ENCODE measurements at regions not wholly inside any gene's neighbourhood (a gene's known extent, or its start where the extent isn't known, plus 50 kb on each side); places are given as distances from the start of the nearest gene placed in this dataset.

DNA sequence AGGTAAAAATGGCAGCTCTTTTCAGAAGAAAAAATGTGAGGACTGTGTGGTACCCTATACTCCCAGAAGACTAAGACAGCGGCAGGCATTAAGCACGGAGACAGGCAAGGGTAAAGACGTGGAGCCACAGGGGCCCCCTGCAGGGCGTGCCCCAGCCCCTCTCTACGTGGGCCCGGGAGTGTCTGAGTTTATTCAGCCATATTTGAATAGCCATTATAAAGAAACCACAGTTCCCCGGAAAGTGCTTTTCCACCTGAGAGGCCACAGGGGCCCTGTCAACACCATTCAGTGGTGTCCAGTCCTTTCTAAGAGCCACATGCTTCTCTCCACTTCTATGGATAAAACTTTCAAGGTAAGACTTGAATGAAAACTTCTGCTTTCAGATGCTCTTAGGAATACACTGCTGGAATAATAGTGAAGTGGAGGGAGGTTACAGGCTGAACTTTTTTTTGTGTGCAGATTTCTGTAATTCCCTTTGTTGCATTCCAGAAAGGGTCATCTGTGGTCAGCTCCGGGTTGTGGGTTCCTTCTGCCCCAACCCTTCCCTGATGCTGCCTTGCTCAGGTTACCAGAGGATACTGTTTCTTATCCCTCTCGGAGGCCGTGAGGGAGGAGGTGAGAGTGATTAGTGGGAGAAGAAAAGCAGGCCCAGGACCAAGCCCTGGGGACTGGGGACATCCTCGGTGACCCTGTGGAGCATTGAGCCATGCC, 58.4 kb downstream of the SLC25A47 start:
- in situ Hi-C loops (cut with MboI; ENCODE audit: low sequenced_read_pairs) = loop anchor here (5.0 kb wide), 1 partner anchor 266 kb away; no protein-coding TSS in a partner anchor
- no peak for DNase-seq (ENCODE audit: low spot score in 2 of 2)
- Histone ChIP-seq H3K9me3 (no peaks in the 10 kb centered on the region), H3K27me3 (ENCODE audit: low read depth) (no peaks in the 10 kb centered on the region), H3K4me3 (no peak overlapping the region), H3K4me1 (peaks cover 10% of the 10 kb centered on the region), H3K36me3 (replicated peaks) (peaks cover 5% of the 10 kb centered on the region; the same call in 1 of the 2 replicates)

DNA sequence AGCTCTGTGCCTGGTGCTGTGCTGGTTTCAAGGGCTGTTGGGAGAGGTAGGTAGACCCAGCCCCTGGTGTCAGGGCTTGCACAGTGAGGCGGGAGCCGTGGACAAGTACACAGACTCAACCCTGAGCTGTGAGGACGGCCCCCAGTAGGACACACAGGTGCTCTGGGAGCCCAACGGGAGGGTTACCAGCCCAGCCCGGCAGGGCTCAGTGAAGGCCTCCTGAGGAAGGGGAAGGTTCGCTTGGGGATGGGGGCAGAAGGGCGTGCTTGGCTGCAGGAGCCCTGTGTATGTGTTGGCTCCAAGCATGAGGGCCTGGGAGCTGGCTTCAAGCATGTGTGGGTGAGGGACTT, 58.9 kb downstream of the SLC25A47 start:
- Histone ChIP-seq H3K9me3 (no peaks in the 10 kb centered on the region), H3K27me3 (ENCODE audit: low read depth) (no peaks in the 10 kb centered on the region), H3K4me3 (no peak overlapping the region), H3K4me1 (peaks cover 9% of the 10 kb centered on the region), H3K36me3 (replicated peaks) (peaks cover 5% of the 10 kb centered on the region; the same call in 1 of the 2 replicates)
- DNase-seq (ENCODE audit: low spot score in 2 of 2) = no peak
- in situ Hi-C loops (cut with MboI; ENCODE audit: low sequenced_read_pairs) = loop anchor here (5.0 kb wide), 1 partner anchor 265 kb away; no protein-coding TSS in a partner anchor

DNA sequence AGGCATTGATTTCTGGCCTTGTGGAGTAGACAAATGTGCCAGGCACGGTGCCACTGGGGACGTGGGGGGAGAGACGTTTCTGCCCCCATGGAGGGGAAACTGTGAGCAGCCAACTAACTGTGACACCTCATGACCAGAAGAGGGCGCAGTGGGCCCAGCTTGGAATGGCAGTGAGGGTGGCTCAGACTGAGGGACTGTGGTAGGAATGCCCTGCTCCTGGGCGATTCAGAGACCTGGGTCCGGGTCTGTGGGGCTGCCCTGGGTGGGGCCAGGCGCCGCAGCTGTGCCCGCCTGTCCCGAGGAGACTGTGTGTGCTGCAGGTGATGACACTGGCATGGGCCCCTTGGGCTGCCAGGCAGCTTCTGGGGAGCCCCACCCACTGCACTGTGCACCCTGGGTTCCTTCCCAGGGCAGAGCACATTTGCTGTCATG, 60.6 kb downstream of the SLC25A47 start:
- in situ Hi-C loops (cut with MboI; ENCODE audit: low sequenced_read_pairs) = loop anchor here (5.0 kb wide), 1 partner anchor 264 kb away; no protein-coding TSS in a partner anchor
- peaks cover 5% of the 10 kb centered on the region; the same call in 1 of the 2 replicates for H3K36me3 ChIP-seq (replicated peaks)
- peak; percentile 53 to 80 for DNase-seq (ENCODE audit: low spot score in 2 of 2)
- H3K4me1 ChIP-seq = peaks cover 4% of the 10 kb centered on the region
- H3K27me3 ChIP-seq (ENCODE audit: low read depth) = no peaks in the 10 kb centered on the region
- H3K4me3 ChIP-seq = no peak overlapping the region
- H3K9me3 ChIP-seq = no peaks in the 10 kb centered on the region

DNA sequence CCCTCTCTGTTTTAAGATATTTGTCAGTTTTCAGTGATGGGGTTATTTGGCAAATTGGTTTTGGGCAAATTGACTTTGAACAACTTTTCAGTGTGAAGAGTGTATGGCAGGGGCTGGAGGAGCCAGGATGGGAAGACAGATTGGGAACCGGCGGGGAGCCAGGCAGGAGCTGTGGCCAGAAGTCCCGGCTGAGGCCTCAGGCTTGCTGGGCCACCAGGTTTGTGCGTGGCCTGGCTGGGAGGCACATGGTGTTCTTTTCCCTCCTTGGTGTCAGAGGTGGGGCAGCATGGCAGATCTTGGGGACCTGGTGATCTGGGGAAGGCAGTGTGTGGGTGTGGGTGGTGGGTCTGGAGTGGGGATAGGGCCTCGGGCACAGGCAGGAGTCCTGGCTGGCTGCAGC, 61.1 kb downstream of the SLC25A47 start:
- H3K36me3 ChIP-seq (replicated peaks) = peaks cover 5% of the 10 kb centered on the region; the same call in 1 of the 2 replicates
- H3K9me3 ChIP-seq = no peaks in the 10 kb centered on the region
- H3K4me3 ChIP-seq = no peak overlapping the region
- no peaks in the 10 kb centered on the region for H3K27me3 ChIP-seq (ENCODE audit: low read depth)
- peaks cover 4% of the 10 kb centered on the region for H3K4me1 ChIP-seq
- no peak for DNase-seq (ENCODE audit: low spot score in 2 of 2)
- in situ Hi-C loops (cut with MboI; ENCODE audit: low sequenced_read_pairs) = loop anchor here (5.0 kb wide), 1 partner anchor 263 kb away; no protein-coding TSS in a partner anchor

DNA sequence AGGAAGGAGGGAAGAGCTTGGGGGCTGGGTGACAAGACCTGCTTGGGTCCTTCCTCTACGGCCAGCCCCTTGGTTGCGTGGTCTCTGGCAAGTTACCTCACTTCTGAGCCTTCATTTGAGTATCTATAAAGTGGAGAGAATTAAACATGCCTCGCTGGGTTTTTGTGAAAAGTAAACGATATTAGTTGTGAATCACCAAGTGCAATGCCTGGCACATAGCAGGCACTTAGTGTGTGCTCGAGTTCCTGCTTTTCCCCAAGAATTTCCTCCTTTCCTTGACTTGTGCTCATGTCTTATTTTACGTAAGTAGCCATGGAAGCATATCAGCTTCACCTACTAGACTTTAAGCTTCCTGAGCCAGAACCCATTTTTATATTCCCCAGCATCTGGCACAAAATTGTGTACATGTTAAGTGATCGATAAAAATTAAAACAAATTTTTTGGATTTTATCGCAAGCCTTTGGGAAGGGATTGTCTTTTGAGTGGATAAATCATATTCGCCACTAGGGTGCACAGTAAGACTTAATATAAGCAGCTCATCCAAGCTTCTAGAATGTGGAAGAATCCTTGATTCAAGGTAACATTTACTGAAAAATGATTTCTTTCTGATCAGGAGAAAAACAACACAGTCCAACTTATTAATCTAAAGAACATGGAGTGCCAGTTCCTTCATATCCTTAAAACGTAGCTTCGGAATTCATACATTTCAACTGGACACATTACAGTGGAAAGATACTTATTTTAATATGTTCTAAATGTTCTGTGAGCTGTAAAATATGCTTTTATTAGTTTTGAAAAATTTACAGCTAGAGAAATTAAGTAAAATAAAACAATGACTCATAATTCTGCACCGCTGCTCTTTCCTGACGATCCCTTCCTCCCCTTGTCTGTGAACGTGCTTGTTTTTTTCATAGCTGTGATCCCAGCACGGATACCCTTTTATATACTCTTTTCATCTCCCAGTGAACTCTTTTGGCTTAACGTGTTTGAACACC, 62.0 kb downstream of the SLC25A47 start:
- H3K27me3 ChIP-seq (ENCODE audit: low read depth) = no peaks in the 10 kb centered on the region
- peaks cover 4% of the 10 kb centered on the region for H3K4me1 ChIP-seq
- H3K9me3 ChIP-seq = no peaks in the 10 kb centered on the region
- peak in 1 of 2 experiments; percentile 32 for DNase-seq (ENCODE audit: low spot score in 2 of 2)
- in situ Hi-C loops (cut with MboI; ENCODE audit: low sequenced_read_pairs) = loop anchor here (5.0 kb wide), 1 partner anchor 262 kb away; no protein-coding TSS in a partner anchor
- H3K36me3 ChIP-seq (replicated peaks) = peaks cover 5% of the 10 kb centered on the region; the same call in 1 of the 2 replicates
- H3K4me3 ChIP-seq = no peak overlapping the region

DNA sequence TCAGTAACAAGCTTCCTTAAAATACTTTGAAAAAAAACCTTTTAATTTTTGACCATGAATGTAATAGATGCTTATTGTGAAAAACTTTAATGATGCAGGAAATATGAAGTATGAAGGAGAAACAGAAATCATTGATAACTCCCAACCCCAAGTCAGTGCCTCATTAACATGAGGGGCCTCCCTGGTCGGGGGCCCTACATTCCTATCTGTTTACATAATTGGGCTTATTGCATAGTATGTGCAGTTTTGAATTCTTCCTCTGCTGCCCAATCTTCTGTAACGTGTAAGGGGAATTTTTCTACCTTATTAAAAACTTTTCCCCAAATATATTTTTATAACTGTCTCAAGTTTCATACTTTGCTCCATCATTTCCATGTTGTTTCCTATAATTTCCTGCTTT, 63.0 kb downstream of the SLC25A47 start:
- Histone ChIP-seq H3K9me3 (no peaks in the 10 kb centered on the region), H3K4me1 (peaks cover 4% of the 10 kb centered on the region), H3K4me3 (no peak overlapping the region), H3K36me3 (replicated peaks) (peaks cover 4% of the 10 kb centered on the region; the same call in 1 of the 2 replicates), H3K27me3 (ENCODE audit: low read depth) (no peaks in the 10 kb centered on the region)
- in situ Hi-C loops (cut with MboI; ENCODE audit: low sequenced_read_pairs) = no loop called here
- DNase-seq (ENCODE audit: low spot score in 2 of 2) = no peak

DNA sequence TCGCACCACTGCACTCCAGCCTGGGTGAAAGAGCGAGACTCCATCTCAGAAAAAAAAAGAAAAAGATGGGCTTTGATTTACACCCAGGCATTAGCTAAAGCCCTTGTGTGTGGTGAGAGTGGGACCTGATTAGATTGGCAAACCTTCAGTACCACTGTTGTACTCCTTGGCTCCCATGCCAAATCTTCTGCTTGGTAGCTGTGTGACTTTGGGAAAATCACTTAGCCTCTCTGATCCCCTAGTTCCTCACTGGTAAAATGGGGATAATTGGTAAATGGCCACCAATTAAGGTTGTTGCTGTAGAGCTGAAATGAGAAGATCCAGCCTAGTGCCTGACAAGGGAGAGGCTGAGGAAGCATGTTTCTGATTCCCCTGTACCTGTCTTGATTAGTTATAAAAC, 63.7 kb downstream of the SLC25A47 start:
- no peak overlapping the region for H3K4me3 ChIP-seq
- in situ Hi-C loops (cut with MboI; ENCODE audit: low sequenced_read_pairs) = no loop called here
- H3K9me3 ChIP-seq = no peaks in the 10 kb centered on the region
- no peak for DNase-seq (ENCODE audit: low spot score in 2 of 2)
- no peaks in the 10 kb centered on the region for H3K27me3 ChIP-seq (ENCODE audit: low read depth)
- no peaks in the 10 kb centered on the region for H3K36me3 ChIP-seq (replicated peaks)
- H3K4me1 ChIP-seq = peaks cover 7% of the 10 kb centered on the region

DNA sequence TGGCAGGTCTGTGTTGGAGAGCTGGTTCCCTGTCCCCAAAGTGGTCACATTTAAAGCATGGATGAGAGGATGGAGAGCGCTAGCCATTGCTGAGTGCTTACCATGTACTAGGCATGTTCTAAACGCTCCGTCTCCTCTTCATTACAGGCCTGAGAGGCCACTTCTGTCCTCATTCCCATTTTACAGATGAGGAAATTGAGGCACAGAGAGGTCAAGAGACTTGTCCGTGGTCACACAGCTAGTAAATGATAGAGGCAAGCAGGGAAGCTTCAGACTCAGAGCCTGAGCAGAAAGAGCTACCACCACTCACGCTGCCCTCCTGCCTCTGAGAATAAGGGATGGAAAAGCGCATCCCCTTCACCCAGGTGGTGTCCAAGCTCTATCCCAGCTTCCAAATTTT, 64.3 kb downstream of the SLC25A47 start:
- Histone ChIP-seq H3K4me3 (no peak overlapping the region), H3K4me1 (peaks cover 9% of the 10 kb centered on the region), H3K27me3 (ENCODE audit: low read depth) (no peaks in the 10 kb centered on the region), H3K9me3 (no peaks in the 10 kb centered on the region), H3K36me3 (replicated peaks) (no peaks in the 10 kb centered on the region)
- in situ Hi-C loops (cut with MboI; ENCODE audit: low sequenced_read_pairs) = no loop called here
- no peak for DNase-seq (ENCODE audit: low spot score in 2 of 2)

DNA sequence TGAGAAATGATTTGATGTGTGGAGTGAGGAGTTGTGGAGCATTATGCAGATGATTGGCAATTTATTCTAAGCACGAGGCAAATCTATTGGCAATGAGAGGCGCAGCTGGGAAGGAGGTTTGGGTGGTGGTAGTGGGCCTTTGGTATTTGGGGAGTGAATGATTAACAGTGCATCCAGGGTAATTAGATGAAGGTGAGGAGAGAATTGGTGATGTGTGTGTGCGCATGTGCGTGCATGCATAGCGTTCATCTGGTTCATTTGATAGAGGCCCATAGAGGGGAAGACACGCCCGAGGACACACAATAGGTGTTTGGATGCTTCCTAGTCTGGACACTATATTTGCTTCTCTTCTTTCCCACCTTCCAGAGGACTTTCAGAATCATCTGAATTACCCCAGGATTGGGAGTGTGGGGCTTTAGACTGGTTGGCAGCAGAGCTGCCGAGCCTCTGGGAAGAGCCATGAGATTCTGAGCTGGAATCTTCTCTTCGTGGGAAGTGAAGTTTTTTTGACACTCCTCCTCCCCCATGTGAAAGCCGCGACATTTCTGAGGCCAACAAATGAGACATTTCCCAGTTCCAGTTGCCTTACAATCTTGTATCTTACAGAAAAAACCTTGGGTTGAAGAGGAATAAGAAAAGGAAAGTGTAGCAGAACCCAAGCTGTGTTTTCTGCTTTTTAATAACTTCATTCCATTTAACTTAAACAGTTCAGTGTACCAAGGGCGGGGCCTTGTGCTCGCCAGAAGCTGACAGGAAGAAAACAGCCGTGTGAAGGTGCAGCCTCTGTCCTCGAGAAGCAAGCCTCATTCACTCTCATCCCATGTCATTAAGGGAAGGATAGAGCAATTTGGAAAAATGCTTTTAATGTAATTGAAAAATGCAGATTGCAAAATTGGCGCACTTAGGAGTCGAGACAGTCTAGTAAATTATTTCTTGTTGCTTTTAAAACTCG, 65.2 kb downstream of the SLC25A47 start:
- H3K4me3 ChIP-seq = no peak overlapping the region
- no peaks in the 10 kb centered on the region for H3K27me3 ChIP-seq (ENCODE audit: low read depth)
- DNase-seq (ENCODE audit: low spot score in 2 of 2) = no peak
- in situ Hi-C loops (cut with MboI; ENCODE audit: low sequenced_read_pairs) = no loop called here
- no peaks in the 10 kb centered on the region for H3K9me3 ChIP-seq
- no peaks in the 10 kb centered on the region for H3K36me3 ChIP-seq (replicated peaks)
- peaks cover 9% of the 10 kb centered on the region for H3K4me1 ChIP-seq

DNA sequence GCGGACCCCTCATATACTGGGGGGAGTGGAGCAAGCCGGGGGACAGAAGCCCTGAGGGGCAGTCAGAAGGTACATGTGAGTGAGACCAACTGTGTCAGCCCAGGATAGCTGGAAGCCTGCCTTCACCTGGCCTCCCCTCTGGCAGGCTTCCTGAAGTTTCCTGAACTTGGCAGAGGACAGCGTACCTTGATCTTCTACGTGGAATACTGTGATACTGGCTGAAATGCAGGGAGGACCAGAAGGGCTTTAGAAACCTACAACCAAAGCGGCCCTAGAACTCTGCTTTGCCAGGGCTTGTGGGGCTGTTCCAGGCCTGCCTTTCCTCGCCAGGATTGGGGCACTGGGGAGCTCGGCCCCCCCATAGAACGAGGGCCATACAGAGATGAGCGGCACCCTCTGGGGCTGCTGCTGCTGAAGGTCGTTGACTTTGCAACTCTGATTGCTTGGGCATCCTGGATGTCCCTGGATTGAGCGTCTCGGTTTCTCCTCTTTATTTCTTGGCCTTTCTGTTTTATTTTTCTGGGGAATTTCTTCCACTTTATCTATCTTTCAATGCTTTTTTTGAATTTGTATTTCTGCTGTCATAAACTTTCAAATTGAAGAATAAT, 66.5 kb downstream of the SLC25A47 start:
- Histone ChIP-seq H3K27me3 (ENCODE audit: low read depth) (no peaks in the 10 kb centered on the region), H3K9me3 (no peaks in the 10 kb centered on the region), H3K36me3 (replicated peaks) (no peaks in the 10 kb centered on the region), H3K4me3 (no peak overlapping the region), H3K4me1 (peaks cover 9% of the 10 kb centered on the region)
- DNase-seq (ENCODE audit: low spot score in 2 of 2) = no peak
- in situ Hi-C loops (cut with MboI; ENCODE audit: low sequenced_read_pairs) = no loop called here

DNA sequence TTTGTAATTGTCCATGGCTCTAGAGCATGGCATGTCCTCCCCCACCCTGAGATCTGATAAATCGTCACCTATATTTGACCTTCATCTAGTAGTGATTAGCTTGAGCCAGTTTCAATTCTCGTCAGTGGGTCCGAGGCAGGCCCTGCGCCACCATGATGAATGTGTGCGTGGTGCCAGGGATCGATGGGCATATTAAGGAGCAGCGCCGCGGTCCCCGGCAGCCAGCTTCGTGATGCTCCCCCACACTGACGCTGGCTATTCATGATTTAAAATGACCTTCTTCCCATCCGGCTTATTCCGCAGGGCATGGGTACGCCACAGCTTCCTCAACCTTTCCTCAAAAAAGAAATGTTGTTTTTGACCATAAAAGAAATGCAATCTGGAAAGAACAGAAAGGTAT, 68.0 kb downstream of the SLC25A47 start:
- H3K4me3 ChIP-seq = no peak overlapping the region
- no peaks in the 10 kb centered on the region for H3K36me3 ChIP-seq (replicated peaks)
- no peak for DNase-seq (ENCODE audit: low spot score in 2 of 2)
- H3K4me1 ChIP-seq = peaks cover 6% of the 10 kb centered on the region
- no peaks in the 10 kb centered on the region for H3K27me3 ChIP-seq (ENCODE audit: low read depth)
- in situ Hi-C loops (cut with MboI; ENCODE audit: low sequenced_read_pairs) = no loop called here
- no peaks in the 10 kb centered on the region for H3K9me3 ChIP-seq

DNA sequence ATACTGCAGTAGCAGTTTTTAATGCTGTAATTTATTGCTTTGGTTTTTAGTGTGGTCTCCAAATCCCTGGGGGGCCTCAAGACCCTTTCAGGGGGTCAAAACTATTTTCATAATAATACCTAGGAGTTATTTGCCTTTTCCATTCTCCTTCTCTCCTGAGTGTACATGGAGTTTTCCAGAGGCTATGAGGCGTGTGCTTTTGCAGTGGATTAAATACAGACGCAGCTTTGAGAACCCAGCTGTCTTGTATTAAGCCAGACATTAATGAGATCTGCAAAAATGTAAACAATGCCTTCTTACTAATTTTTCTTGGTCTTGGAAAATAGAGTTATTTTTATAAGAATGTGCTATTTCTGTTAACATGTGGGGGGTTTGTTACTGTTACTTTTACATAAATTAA, 68.6 kb downstream of the SLC25A47 start:
- H3K36me3 ChIP-seq (replicated peaks) = no peaks in the 10 kb centered on the region
- H3K27me3 ChIP-seq (ENCODE audit: low read depth) = no peaks in the 10 kb centered on the region
- DNase-seq (ENCODE audit: low spot score in 2 of 2) = no peak
- no peaks in the 10 kb centered on the region for H3K9me3 ChIP-seq
- in situ Hi-C loops (cut with MboI; ENCODE audit: low sequenced_read_pairs) = no loop called here
- peaks cover 5% of the 10 kb centered on the region; the same call in 1 of the 2 replicates for H3K4me1 ChIP-seq
- no peak overlapping the region for H3K4me3 ChIP-seq
